ENCODE measurements at regions not wholly inside any gene's neighbourhood (a gene's known extent, or its start where the extent isn't known, plus 50 kb on each side); places are given as distances from the start of the nearest gene placed in this dataset.

DNA sequence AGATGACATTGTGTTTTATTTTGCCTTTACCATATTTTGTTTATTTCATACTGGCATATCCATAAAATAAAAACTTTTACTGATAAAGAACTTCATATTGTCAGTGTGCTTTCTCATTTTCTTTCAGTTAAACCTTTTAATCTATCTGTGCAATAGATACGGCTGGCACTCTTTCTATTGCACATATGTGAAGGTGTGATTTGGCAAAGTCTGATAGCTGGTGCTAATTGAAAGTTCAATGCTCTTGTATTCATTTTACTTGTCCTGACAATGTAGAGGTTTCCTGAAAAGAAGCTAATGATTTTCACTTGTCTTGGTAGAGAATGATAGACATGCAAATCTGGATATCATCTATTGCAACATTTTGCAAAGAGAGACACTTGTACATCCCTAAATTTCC, 467.0 kb downstream of the NSUN3 start:
- Histone ChIP-seq H3K27ac (no peak overlapping the region), H3K79me2 (ENCODE audit: low read depth) (no peaks in the 10 kb centered on the region), H4K20me1 (ENCODE audit: low read depth) (no peaks in the 10 kb centered on the region), H3K36me3 (no peaks in the 10 kb centered on the region), H3K9ac (no peak overlapping the region), H3K4me1 (no peaks in the 10 kb centered on the region), H3K4me2 (no peak overlapping the region), H3F3A (ENCODE audit: low read depth) (no peaks in the 10 kb centered on the region), H3K27me3 (no peaks in the 10 kb centered on the region), H3K9me3 (ENCODE audit: low read depth) (no peaks in the 10 kb centered on the region), H2AFZ (replicated peaks) (no peak overlapping the region), H3K4me3 (no peak overlapping the region)
- no peak overlapping the region for H3K27ac Mint-ChIP-seq
- no peak for DNase-seq (ENCODE audit: low spot score)
- TF ChIP-seq, protein P1, sequence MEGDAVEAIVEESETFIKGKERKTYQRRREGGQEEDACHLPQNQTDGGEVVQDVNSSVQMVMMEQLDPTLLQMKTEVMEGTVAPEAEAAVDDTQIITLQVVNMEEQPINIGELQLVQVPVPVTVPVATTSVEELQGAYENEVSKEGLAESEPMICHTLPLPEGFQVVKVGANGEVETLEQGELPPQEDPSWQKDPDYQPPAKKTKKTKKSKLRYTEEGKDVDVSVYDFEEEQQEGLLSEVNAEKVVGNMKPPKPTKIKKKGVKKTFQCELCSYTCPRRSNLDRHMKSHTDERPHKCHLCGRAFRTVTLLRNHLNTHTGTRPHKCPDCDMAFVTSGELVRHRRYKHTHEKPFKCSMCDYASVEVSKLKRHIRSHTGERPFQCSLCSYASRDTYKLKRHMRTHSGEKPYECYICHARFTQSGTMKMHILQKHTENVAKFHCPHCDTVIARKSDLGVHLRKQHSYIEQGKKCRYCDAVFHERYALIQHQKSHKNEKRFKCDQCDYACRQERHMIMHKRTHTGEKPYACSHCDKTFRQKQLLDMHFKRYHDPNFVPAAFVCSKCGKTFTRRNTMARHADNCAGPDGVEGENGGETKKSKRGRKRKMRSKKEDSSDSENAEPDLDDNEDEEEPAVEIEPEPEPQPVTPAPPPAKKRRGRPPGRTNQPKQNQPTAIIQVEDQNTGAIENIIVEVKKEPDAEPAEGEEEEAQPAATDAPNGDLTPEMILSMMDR (IDR thresholded peaks at IDR 0.05), result no peak
- TF ChIP-seq EZH2 (IDR thresholded peaks at IDR 0.05) (no peak), EZH2phosphoT487 (IDR thresholded peaks at IDR 0.05) (no peak)
- no peak overlapping the region for H3K4me3 Mint-ChIP-seq
- peaks cover 12% of the 10 kb centered on the region for H3K4me1 Mint-ChIP-seq
- no peaks in the 10 kb centered on the region for H3K36me3 Mint-ChIP-seq
- H3K27me3 Mint-ChIP-seq (ENCODE audit: insufficient read depth, low read depth), result no peaks in the 10 kb centered on the region
- no peaks in the 10 kb centered on the region for H3K9me3 Mint-ChIP-seq

DNA sequence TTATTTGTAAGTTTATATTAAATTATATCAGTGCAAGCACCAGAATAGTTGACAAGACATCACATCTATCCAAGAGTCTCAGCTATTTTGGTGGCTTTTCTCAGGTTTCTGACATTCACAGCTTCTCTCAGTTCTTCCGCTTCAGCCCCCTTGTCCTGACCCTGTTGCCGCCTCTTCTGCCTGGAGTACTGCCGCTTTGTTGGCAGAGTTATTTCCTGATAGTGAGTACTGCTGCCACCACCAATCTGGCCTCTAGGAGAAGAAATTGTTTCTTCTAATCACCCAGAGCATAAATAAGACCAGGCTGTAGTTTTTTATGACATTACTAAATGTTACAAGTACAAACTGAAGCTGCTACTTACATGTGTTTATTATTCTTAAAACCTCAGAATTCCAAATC, 470.1 kb downstream of the NSUN3 start:
- Mint-ChIP-seq H3K27me3 (ENCODE audit: insufficient read depth, low read depth) (no peaks in the 10 kb centered on the region), H3K9me3 (no peaks in the 10 kb centered on the region), H3K4me3 (no peak overlapping the region), H3K4me1 (no peaks in the 10 kb centered on the region), H3K27ac (no peak overlapping the region), H3K36me3 (no peaks in the 10 kb centered on the region)
- Histone ChIP-seq H4K20me1 (ENCODE audit: low read depth) (no peaks in the 10 kb centered on the region), H3K36me3 (no peaks in the 10 kb centered on the region), H3K9me3 (ENCODE audit: low read depth) (no peaks in the 10 kb centered on the region), H3K79me2 (ENCODE audit: low read depth) (no peaks in the 10 kb centered on the region), H2AFZ (replicated peaks) (no peak overlapping the region), H3F3A (ENCODE audit: low read depth) (no peaks in the 10 kb centered on the region), H3K27ac (no peak overlapping the region), H3K4me1 (no peaks in the 10 kb centered on the region), H3K9ac (no peak overlapping the region), H3K4me2 (no peak overlapping the region), H3K4me3 (no peak overlapping the region), H3K27me3 (no peaks in the 10 kb centered on the region)
- no peak for DNase-seq (ENCODE audit: low spot score)
- TF ChIP-seq EZH2phosphoT487 (IDR thresholded peaks at IDR 0.05), result no peak
- TF ChIP-seq, protein P1 (IDR thresholded peaks at IDR 0.05), result no peak
- no peak for TF ChIP-seq EZH2 (IDR thresholded peaks at IDR 0.05)

DNA sequence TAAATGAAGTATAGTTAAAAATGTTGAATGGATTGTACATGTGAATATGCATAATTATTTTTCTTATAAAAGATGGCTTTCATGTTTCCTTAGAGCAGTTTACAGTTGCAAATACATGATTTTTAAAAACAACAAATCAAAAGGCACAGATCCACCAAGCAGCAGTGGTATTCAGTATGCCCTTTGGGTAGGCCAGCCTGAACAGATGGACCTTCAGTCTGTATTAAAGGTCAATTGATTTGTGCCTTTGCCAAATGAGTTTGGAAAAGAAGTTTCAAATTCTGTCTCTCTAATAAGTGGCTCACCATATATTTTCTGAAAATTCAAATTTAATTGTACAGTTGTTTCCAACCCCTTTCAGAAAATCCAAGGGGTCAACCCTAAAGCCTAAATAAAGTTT, 477.1 kb downstream of the NSUN3 start:
- H3K27ac Mint-ChIP-seq, result no peak overlapping the region
- no peak for TF ChIP-seq EZH2phosphoT487 (IDR thresholded peaks at IDR 0.05)
- no peaks in the 10 kb centered on the region for H3K36me3 Mint-ChIP-seq
- Histone ChIP-seq H3K9ac (no peak overlapping the region), H3K27ac (no peak overlapping the region), H4K20me1 (ENCODE audit: low read depth) (no peaks in the 10 kb centered on the region), H3K36me3 (no peaks in the 10 kb centered on the region), H3F3A (ENCODE audit: low read depth) (no peaks in the 10 kb centered on the region), H3K27me3 (no peaks in the 10 kb centered on the region), H3K4me1 (no peaks in the 10 kb centered on the region), H2AFZ (replicated peaks) (no peak overlapping the region), H3K4me2 (no peak overlapping the region), H3K9me3 (ENCODE audit: low read depth) (no peaks in the 10 kb centered on the region), H3K4me3 (no peak overlapping the region), H3K79me2 (ENCODE audit: low read depth) (no peaks in the 10 kb centered on the region)
- H3K4me1 Mint-ChIP-seq, result no peaks in the 10 kb centered on the region
- H3K27me3 Mint-ChIP-seq (ENCODE audit: insufficient read depth, low read depth), result no peaks in the 10 kb centered on the region
- H3K9me3 Mint-ChIP-seq, result no peaks in the 10 kb centered on the region
- no peak for DNase-seq (ENCODE audit: low spot score)
- no peak overlapping the region for H3K4me3 Mint-ChIP-seq

DNA sequence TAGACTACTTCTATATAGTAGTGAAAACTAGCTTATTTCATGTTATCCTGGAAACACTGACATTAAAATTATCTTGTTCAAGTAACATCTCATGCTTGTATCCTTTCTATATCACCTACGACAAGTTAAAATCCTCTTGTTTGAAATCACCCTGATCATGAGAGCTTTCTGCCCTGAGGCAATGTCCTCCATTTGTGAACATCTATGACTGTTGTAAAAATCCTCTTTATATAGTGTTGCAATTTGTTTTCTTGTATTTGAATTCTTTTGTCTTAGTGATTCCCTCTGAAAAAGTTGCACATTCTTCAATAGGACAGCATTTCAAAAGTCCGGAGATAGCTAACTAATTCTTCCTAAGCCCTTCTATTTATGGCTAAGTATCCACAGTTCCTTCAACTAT, 480.3 kb downstream of the NSUN3 start:
- Histone ChIP-seq H3K79me2 (ENCODE audit: low read depth) (no peaks in the 10 kb centered on the region), H3K36me3 (no peaks in the 10 kb centered on the region), H3K9ac (no peak overlapping the region), H3K4me1 (no peaks in the 10 kb centered on the region), H4K20me1 (ENCODE audit: low read depth) (no peaks in the 10 kb centered on the region), H3K9me3 (ENCODE audit: low read depth) (no peaks in the 10 kb centered on the region), H3K27ac (no peak overlapping the region), H3K4me3 (no peak overlapping the region), H3F3A (ENCODE audit: low read depth) (no peaks in the 10 kb centered on the region), H2AFZ (replicated peaks) (no peak overlapping the region), H3K27me3 (no peaks in the 10 kb centered on the region), H3K4me2 (no peak overlapping the region)
- Mint-ChIP-seq H3K4me3 (no peak overlapping the region), H3K27ac (no peak overlapping the region), H3K27me3 (ENCODE audit: insufficient read depth, low read depth) (no peaks in the 10 kb centered on the region), H3K4me1 (no peaks in the 10 kb centered on the region), H3K9me3 (peaks cover under 1% of the 10 kb centered on the region), H3K36me3 (no peaks in the 10 kb centered on the region)
- DNase-seq (ENCODE audit: low spot score), result no peak
- TF ChIP-seq EZH2 (IDR thresholded peaks at IDR 0.05), result no peak
- TF ChIP-seq, protein P1 (IDR thresholded peaks at IDR 0.05), result no peak

Measured in neural progenitor cell (in vitro differentiated cells).